Mesendoderm (in vitro differentiated cells): ENCODE measurements at regions not wholly inside any gene's neighbourhood (a gene's known extent, or its start where the extent isn't known, plus 50 kb on each side); places are given as distances from the start of the nearest gene placed in this dataset.

ENCODE experiments used
- DNase-seq: peaks from one replicate; pipeline ENCODE4 v3.0.0; 2013
- H2AK5ac ChIP-seq: 2 replicates; pipeline ENCODE4 v1.6.1; 2013; ENCODE audit warnings: low read length, inconsistent platforms
- H2BK120ac ChIP-seq: 2 replicates; pipeline ENCODE4 v1.6.1; 2013; ENCODE audit warnings: low read depth, mild to moderate bottlenecking, low read length, moderate library complexity, mixed read lengths
- H2BK15ac ChIP-seq: replicated peaks from 2 replicates; pipeline ENCODE4 v1.6.1; 2013; ENCODE audit warnings: low read depth, mild to moderate bottlenecking, moderate library complexity
- H2BK5ac ChIP-seq: 2 replicates; pipeline ENCODE4 v1.6.1; 2013; ENCODE audit warnings: low read length, inconsistent platforms
- H3K18ac ChIP-seq: 2 replicates; pipeline ENCODE4 v1.6.1; 2013; ENCODE audit warnings: mild to moderate bottlenecking, low read length, mixed read lengths
- H3K23ac ChIP-seq: one replicate; pipeline ENCODE4 v1.6.1; 2013; ENCODE audit warnings: low read length
- H3K27ac ChIP-seq: 2 replicates; pipeline ENCODE4 v1.5.1; 2013; ENCODE audit warnings: low read depth, mild to moderate bottlenecking, inconsistent platforms, low read length, moderate library complexity
- H3K27me3 ChIP-seq: 2 replicates; pipeline ENCODE4 v1.6.1; 2013; ENCODE audit warnings: low read length, control low read depth, mild to moderate bottlenecking, inconsistent platforms; ENCODE audit not compliant: insufficient read depth, poor library complexity
- H3K36me3 ChIP-seq: 2 replicates; pipeline ENCODE4 v1.6.1; 2013; ENCODE audit warnings: low read length, inconsistent platforms; ENCODE audit not compliant: control insufficient read depth, insufficient read depth
- H3K4ac ChIP-seq: one replicate; pipeline ENCODE4 v1.6.1; 2013; ENCODE audit warnings: low read depth, mild to moderate bottlenecking, low read length, moderate library complexity
- H3K4me1 ChIP-seq: 2 replicates; pipeline ENCODE4 v1.6.1; 2013; ENCODE audit warnings: low read depth, low read length, inconsistent platforms; ENCODE audit not compliant: control insufficient read depth
- H3K4me2 ChIP-seq: 2 replicates; pipeline ENCODE4 v1.6.1; 2013; ENCODE audit warnings: low read length
- H3K4me3 ChIP-seq: 2 replicates; pipeline ENCODE4 v1.5.1; 2013; ENCODE audit warnings: mild to moderate bottlenecking, low read length
- H3K56ac ChIP-seq: one replicate; pipeline ENCODE4 v1.6.1; 2013; ENCODE audit warnings: low read length
- H3K79me1 ChIP-seq: 2 replicates; pipeline ENCODE4 v1.6.1; 2013; ENCODE audit warnings: low read length, inconsistent platforms
- H3K79me2 ChIP-seq: 2 replicates; pipeline ENCODE4 v1.6.1; 2013; ENCODE audit warnings: mild to moderate bottlenecking, low read length; ENCODE audit not compliant: control insufficient read depth, insufficient read depth
- H3K9ac ChIP-seq: 2 replicates; pipeline ENCODE4 v1.6.1; 2013; ENCODE audit warnings: low read length, inconsistent platforms
- H4K5ac ChIP-seq: one replicate; pipeline ENCODE4 v1.6.1; 2013; ENCODE audit warnings: low read length
- H4K8ac ChIP-seq: one replicate; pipeline ENCODE4 v1.6.1; 2013; ENCODE audit warnings: low read depth, mild to moderate bottlenecking, control low read depth, low read length, moderate library complexity
- WGBS: extraction: QIAGEN DNeasy Blood & Tissue Kit; methylation state at CpG from one replicate; pipeline ENCODE4 v1.1.7; 2013; ENCODE audit warnings: low lambda C conversion rate, missing lambda C conversion rate; ENCODE audit not compliant: insufficient coverage; ENCODE audit errors: extremely low coverage; 5-methylcytosine and 5-hydroxymethylcytosine counted together

GRCh38 chr11:106379712-106380111 lies 302.2 kb downstream of the AASDHPPT start:
- no peak overlapping the region for H3K27ac ChIP-seq
- H3K23ac ChIP-seq, result no peak overlapping the region
- WGBS, result no CpG with 5 or more reads among the region's 1 CpG

GRCh38 chr11:106381895-106382294 lies 304.4 kb downstream of the AASDHPPT start:
- Histone ChIP-seq H2BK120ac (no peak overlapping the region), H3K23ac (no peak overlapping the region), H2BK15ac (no peak overlapping the region), H2AK5ac (no peak overlapping the region), H3K4ac (no peak overlapping the region), H3K36me3 (no peaks in the 10 kb centered on the region), H3K56ac (no peak overlapping the region), H3K79me2 (no peaks in the 10 kb centered on the region), H3K4me1 (no peaks in the 10 kb centered on the region), H3K79me1 (no peaks in the 10 kb centered on the region), H3K9ac (no peak overlapping the region), H3K4me2 (no peak overlapping the region), H2BK5ac (no peak overlapping the region), H4K5ac (no peak overlapping the region), H4K8ac (no peak overlapping the region), H3K18ac (peak overlapping the region; percentile 5), H3K27ac (no peak overlapping the region), H3K27me3 (no peaks in the 10 kb centered on the region), H3K4me3 (no peak overlapping the region)
- WGBS, result no CpG with 5 or more reads among the region's 3 CpGs
- DNase-seq, result peak; percentile 78

More at GRCh38 chr11:106379712-106380111, 302.2 kb downstream of the AASDHPPT start:
- no peak for DNase-seq
- Histone ChIP-seq H2BK120ac (no peak overlapping the region), H3K4me1 (no peaks in the 10 kb centered on the region), H4K5ac (no peak overlapping the region), H3K4me3 (no peak overlapping the region), H3K36me3 (no peaks in the 10 kb centered on the region), H3K18ac (no peak overlapping the region), H2BK5ac (no peak overlapping the region), H3K9ac (no peak overlapping the region), H3K79me1 (no peaks in the 10 kb centered on the region), H3K4ac (no peak overlapping the region), H3K27me3 (no peaks in the 10 kb centered on the region), H2AK5ac (no peak overlapping the region), H4K8ac (no peak overlapping the region), H3K56ac (no peak overlapping the region), H3K79me2 (no peaks in the 10 kb centered on the region), H2BK15ac (no peak overlapping the region), H3K4me2 (no peak overlapping the region)

- no peaks in the 10 kb centered on the region for H3K36me3 ChIP-seq
- H3K23ac ChIP-seq, result no peak overlapping the region
- no peak overlapping the region for H2BK5ac ChIP-seq
- H3K4me2 ChIP-seq, result no peak overlapping the region
- H3K27me3 ChIP-seq, result no peaks in the 10 kb centered on the region
- H2BK15ac ChIP-seq, result no peak overlapping the region
- H3K18ac ChIP-seq, result no peak overlapping the region
- H3K27ac ChIP-seq, result no peak overlapping the region
- no peak overlapping the region for H3K4ac ChIP-seq
- H3K9ac ChIP-seq, result no peak overlapping the region
- no peak overlapping the region for H2AK5ac ChIP-seq
- no peak overlapping the region for H4K8ac ChIP-seq
- H3K4me3 ChIP-seq, result no peak overlapping the region
- no peak overlapping the region for H4K5ac ChIP-seq
- no peak overlapping the region for H2BK120ac ChIP-seq
- H3K56ac ChIP-seq, result no peak overlapping the region
- H3K79me1 ChIP-seq, result no peaks in the 10 kb centered on the region
- DNase-seq, result no peak
- no peaks in the 10 kb centered on the region for H3K79me2 ChIP-seq
- WGBS, result no CpG with 5 or more reads among the region's 2 CpGs
- no peaks in the 10 kb centered on the region for H3K4me1 ChIP-seq
Measured at GRCh38 chr11:106384429-106384828, 307.0 kb downstream of the AASDHPPT start.

- Histone ChIP-seq H4K8ac (no peak overlapping the region), H3K23ac (no peak overlapping the region), H2BK120ac (no peak overlapping the region), H4K5ac (no peak overlapping the region), H3K27me3 (no peaks in the 10 kb centered on the region), H3K56ac (no peak overlapping the region), H3K36me3 (no peaks in the 10 kb centered on the region), H3K79me1 (no peaks in the 10 kb centered on the region), H3K9ac (no peak overlapping the region), H2BK15ac (no peak overlapping the region), H3K4me3 (no peak overlapping the region), H3K4ac (no peak overlapping the region), H3K4me1 (no peaks in the 10 kb centered on the region), H2BK5ac (no peak overlapping the region), H3K18ac (no peak overlapping the region), H3K79me2 (no peaks in the 10 kb centered on the region), H3K27ac (no peak overlapping the region), H2AK5ac (no peak overlapping the region), H3K4me2 (no peak overlapping the region)
- DNase-seq, result no peak
- no CpG with 5 or more reads among the region's 2 CpGs for WGBS
Measured at GRCh38 chr11:106386519-106386918, 309.1 kb downstream of the AASDHPPT start.

GRCh38 chr11:106389101-106389500 lies 311.6 kb downstream of the AASDHPPT start:
- H3K4me1 ChIP-seq, result no peaks in the 10 kb centered on the region
- no peak overlapping the region for H3K27ac ChIP-seq

GRCh38 chr11:106390078-106390477 lies 312.6 kb downstream of the AASDHPPT start:
- Histone ChIP-seq H4K5ac (no peak overlapping the region), H3K18ac (no peak overlapping the region), H3K4ac (no peak overlapping the region), H3K36me3 (no peaks in the 10 kb centered on the region), H4K8ac (no peak overlapping the region), H2BK15ac (no peak overlapping the region), H3K79me1 (no peaks in the 10 kb centered on the region), H2AK5ac (no peak overlapping the region), H3K27ac (no peak overlapping the region), H3K79me2 (no peaks in the 10 kb centered on the region), H2BK5ac (no peak overlapping the region), H3K4me3 (no peak overlapping the region), H3K56ac (no peak overlapping the region), H3K9ac (no peak overlapping the region), H3K23ac (no peak overlapping the region), H2BK120ac (no peak overlapping the region), H3K4me2 (no peak overlapping the region), H3K4me1 (no peaks in the 10 kb centered on the region), H3K27me3 (no peaks in the 10 kb centered on the region)
- no peak for DNase-seq
- no CpG with 5 or more reads among the region's 3 CpGs for WGBS

More at GRCh38 chr11:106389101-106389500, 311.6 kb downstream of the AASDHPPT start:
- Histone ChIP-seq H3K4me3 (no peak overlapping the region), H3K79me1 (no peaks in the 10 kb centered on the region), H3K23ac (no peak overlapping the region), H3K79me2 (no peaks in the 10 kb centered on the region), H3K9ac (no peak overlapping the region), H2BK5ac (no peak overlapping the region), H3K56ac (no peak overlapping the region), H3K18ac (no peak overlapping the region), H4K8ac (no peak overlapping the region), H3K4me2 (no peak overlapping the region), H2AK5ac (no peak overlapping the region), H3K4ac (no peak overlapping the region), H3K36me3 (no peaks in the 10 kb centered on the region), H2BK120ac (no peak overlapping the region), H4K5ac (no peak overlapping the region), H2BK15ac (no peak overlapping the region), H3K27me3 (no peaks in the 10 kb centered on the region)
- no peak for DNase-seq
